ENCODE measurements at regions not wholly inside any gene's neighbourhood (a gene's known extent, or its start where the extent isn't known, plus 50 kb on each side); places are given as distances from the start of the nearest gene placed in this dataset.
"Not testable (repeated sequence)": the region's sequence is repeated elsewhere in the genome, so short reads cannot be mapped to it uniquely, and the experiment has no call there.

DNA sequence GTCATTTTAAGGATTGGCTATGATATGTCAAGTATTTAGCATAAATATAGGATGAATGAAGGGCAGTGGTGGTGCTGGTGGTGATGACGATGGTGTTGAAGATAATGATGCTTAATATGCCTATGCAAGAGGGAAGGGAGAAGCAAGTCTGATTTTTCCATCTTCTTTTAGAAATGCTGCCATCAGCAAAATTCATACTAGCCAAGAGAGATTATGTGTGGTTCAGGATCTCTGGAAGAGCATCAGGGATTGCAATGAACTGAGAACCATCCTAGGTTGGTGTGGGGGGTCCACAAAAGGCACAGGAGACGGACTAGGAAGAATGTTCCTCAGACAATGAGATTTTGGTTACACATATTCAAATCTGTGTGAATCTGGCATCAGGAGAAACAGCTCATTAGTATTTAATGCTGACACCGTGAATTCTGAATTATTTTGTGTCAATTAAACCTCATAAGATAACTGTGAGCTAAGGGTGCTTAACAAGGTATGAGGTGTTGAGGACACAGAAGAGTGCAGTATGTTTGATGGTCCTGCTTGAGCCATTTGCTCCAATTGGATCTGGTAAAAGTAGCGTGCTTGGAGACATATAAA lies 1120.8 kb upstream of the GOT2 start:
- DNase-seq (ENCODE audit: insufficient read length, low spot score): no peak
- no peak for FAIRE-seq

DNA sequence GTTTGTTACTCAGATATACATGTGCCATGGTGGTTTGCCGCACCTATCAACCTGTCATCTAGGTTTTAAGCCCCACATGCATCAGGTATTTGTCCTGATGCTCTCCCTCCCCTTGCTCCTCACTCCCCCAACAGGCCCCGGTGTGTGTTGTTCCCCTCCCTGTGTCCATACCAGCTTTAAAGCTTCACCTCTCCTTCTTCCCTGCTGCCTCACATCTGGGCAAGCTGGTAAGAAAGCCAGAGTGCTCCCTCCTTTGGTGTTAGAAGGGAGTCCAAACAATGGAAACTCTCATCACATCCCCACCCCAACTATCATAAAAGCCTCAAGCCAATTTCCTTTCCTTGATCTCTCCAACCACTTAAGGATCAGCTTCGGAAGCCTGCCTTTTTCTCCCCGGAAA lies 1115.6 kb upstream of the GOT2 start:
- FAIRE-seq (no peak), DNase-seq (ENCODE audit: insufficient read length, low spot score) (no peak)

DNA sequence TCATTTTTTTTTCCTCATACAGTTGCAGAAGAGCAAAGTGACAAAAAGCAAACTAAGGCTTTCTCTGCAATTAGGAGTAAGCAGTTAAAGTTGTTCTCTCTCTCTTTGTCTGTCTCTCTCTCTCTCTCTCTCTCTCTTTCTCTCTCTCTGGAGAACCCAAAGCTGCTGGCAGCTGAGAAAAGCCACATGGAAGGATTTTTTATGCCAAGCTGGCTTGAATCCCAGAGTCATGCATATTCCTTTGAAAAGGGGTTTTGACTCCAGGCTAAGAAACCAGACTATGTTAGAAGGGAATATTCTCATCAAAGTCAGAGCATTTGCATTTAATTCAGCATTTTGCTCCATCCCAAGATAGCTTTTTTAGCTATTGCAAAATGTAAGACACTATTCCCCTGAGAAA lies 1114.2 kb upstream of the GOT2 start:
- DNase-seq (ENCODE audit: insufficient read length, low spot score) (no peak), FAIRE-seq (no peak)

DNA sequence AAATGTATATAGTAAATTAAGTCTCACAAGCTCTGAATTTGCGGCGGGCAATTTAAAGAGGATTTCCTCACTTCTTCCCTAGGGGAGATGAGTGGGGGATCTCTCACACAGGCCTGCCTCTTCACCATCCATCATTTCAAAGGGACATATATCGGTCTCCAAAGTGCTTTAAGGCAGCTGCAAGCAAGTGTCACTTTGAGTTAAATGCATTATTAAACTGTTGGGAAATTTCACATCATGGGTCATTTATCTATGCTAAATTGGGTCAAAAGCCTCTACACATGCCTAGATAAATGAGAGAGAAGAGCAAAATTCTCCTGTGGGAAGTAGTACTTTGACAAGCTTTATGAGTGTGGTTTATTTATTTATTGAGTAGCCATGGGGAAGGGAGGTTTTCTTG lies 1106.1 kb upstream of the GOT2 start:
- no peak for FAIRE-seq
- no peak for DNase-seq (ENCODE audit: insufficient read length, low spot score)

DNA sequence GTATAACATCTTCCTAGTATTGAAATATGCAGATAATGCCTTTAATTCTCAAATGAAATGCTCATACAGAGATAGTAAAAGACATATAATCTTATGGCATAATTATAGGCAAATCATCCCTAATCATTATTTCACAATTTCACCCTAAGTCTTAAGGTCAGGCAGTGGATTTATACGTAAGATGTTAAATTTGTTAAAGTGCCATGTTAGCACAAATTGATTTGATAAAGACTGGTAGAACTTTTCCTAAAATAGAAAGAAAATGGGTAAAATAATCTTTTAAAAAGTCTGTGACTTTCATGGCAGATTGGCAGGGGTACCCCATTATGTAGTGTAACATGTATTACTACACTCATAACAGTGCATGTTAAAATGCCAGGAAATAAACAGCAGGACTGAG lies 1092.7 kb upstream of the GOT2 start:
- DNase-seq (ENCODE audit: insufficient read length, low spot score) (no peak), FAIRE-seq (no peak)

DNA sequence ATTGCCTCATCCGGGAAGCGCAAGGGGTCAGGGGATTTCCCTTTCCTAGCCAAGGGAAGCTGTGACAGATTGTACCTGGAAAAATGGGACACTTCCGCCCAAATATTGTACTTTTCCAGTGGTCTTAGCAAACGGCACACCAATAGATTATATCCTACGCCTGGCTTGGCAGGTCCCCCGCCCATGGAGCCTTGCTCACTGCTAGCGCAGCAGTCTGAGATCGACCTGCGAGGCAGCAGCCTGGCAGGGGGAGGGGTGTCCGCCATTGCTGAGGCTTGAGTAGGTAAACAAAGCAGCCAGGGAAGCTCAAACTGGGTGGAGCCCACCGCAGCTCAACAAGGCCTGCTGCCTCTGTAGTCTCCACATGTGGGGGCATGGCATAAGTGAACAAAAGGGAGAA lies 1075.4 kb upstream of the GOT2 start:
- not testable (repeated sequence) for FAIRE-seq; DNase-seq (ENCODE audit: insufficient read length, low spot score)

DNA sequence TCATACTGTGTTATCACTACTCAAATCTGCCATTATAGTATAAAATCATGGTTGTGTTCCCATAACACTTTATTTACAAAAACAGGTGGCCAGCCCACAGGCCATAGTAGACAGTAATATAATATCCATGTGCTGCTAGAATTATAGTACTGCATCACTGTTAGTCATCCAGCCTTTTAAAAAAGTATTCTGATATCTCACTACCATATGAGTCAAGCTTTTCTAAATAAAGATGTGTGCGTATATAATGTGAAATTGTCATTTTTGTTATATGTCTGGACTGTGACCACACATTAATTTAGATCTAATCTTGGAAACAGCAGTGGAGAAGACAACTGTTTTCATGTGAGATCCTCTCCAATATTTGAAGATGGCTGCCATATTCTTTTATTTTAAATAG lies 1049.1 kb upstream of the GOT2 start:
- no peak for DNase-seq (ENCODE audit: insufficient read length, low spot score)
- FAIRE-seq: no peak

DNA sequence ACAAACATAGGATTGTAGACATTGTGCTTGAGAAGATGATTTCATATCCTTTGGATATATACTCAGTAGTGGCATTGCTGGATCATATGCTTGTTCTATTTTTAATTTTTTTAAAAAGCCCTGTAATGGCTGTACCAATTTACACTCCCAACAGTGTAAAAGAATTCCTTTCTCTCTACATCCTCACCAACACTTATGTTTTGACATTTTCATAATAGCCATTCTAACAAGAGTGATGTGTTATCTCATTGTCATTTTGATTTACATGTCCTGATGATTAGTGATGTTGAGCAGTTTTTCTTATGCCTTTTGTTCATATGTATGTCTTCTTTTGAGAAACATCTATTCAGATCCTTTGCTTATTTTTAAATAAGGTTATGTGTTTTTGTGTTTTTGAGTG lies 1039.2 kb upstream of the GOT2 start:
- FAIRE-seq (no peak), DNase-seq (ENCODE audit: insufficient read length, low spot score) (no peak)

DNA sequence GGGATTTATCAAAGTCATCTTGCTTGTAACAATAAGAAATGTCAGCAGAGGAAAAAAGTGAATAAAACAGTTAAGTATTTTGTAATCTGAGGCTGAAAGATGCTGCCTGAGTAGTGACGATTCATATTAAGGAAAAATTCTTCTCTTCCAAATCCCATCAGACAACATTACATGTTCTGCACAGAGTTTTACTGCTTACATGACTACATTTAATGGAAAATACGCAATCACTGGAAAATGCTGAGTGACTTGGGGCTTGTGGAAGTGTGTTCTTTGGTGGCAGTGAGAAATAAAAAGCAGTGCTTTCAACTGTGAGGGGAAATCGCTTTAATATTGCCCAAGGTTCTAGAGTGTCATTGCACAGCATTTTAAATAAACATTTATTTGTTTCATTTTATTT lies 1025.2 kb upstream of the GOT2 start:
- no peak for DNase-seq (ENCODE audit: insufficient read length, low spot score)
- no peak for FAIRE-seq

DNA sequence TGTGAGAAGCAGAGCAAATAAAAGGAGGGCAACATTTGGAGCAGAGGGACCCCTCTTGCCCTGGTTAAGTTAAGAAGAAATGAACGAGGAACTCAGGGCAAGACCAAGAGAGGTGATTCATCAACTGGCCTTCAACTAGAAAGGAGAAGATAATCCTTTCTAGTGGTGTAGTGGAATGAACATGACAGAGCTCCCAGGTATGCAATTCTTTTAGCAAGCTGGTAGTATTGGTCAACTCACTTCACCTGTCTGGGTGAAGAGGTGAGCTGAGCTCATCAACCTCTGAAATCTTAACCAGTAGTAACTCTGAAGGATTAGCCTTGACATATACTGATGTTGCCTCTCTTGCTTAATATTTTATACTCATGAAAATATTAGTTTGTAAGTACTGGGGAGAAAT lies 1024.7 kb upstream of the GOT2 start:
- no peak for FAIRE-seq

DNA sequence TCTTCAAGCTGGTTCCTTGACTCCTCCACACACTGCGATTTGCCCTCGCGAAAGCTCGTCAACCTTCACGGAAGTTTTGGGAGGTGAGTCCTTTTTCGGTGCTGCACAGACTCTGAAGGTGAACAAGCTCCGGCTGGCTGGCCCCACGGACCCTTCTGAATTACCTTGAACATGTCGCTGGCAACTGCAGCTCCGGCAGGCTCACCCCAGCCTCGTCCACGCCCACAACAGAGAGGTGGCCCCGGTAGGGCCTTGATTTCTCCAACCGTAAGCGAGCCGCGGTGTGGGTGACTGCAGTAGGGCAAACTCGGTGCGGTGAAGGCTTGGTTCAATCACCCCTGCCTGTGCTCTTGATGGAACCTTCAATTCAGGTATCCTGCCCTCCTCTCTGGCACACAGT lies 1020.7 kb upstream of the GOT2 start:
- FAIRE-seq (no peak), DNase-seq (ENCODE audit: insufficient read length, low spot score) (no peak)

More for the DNA sequence above, 1024.7 kb upstream of the GOT2 start:
- DNase-seq (ENCODE audit: insufficient read length, low spot score): no peak

DNA sequence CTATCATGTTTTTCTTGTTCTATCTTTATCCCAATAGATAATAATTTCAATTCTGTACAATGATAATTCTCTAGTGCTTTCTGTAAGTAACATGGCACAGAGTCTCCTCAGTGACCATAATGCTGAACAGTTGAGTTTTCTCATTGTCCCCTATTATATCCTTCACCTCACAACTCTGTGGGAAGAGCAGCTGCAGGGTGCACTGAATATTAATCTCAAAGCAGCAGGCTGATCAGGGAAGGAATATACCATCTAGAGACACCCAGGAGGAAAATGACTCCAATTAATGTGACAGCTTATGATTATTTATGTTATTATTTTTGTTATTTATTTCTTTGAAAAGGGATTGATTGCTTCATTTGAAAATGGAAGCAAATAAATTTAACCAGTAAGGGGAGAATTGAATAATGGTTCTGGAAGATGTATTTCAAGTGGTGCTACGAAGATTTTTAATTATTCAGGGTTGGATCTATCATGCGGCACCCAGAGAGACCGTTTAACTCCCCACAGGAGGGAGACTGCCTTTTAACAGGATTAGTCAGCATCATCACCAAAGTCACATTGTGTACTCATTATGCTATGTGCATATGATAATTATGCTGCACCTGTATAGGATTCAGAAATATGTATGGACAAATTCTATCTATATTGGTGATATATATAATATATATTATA lies 1015.7 kb upstream of the GOT2 start:
- no peak for FAIRE-seq
- DNase-seq (ENCODE audit: insufficient read length, low spot score): no peak

DNA sequence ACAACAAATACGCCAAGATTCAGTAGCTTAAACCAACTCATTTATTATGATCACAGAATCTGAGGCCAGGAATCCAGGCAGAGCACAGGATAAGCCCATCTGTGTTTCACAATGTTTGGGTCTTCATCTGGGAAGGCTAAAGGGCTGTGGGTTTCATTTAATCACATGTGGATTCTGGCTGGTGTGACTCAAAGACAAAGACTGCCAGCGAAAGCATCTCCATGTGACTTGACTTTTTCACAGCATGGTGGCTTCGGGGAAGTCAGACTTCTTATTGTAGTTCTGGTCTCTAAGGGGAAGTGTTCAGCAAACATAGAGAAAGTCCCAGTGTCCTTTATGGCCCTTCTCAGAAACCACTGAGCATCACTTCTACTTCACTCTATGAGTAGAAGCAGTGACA lies 1014.4 kb upstream of the GOT2 start:
- FAIRE-seq: no peak
- DNase-seq (ENCODE audit: insufficient read length, low spot score): no peak

DNA sequence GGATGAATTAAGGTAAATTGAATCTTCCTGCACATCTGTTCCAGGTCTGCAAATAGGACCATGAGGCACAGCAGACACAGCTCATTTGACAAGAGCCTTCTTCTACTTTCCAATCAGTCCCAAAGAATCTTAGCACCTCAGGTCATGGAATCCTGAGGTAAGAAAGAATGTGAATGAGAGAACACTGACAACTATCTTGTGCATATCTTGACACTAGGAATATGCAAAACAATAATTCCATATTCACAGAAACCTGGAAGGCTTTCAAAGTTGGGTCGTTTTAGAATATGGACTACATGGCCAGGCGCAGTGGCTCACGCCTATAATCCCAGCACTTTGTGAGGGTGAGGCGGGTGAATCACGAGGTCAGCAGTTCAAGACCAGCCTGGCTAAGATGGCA lies 1009.4 kb upstream of the GOT2 start:
- FAIRE-seq (no peak), DNase-seq (ENCODE audit: insufficient read length, low spot score) (no peak)

DNA sequence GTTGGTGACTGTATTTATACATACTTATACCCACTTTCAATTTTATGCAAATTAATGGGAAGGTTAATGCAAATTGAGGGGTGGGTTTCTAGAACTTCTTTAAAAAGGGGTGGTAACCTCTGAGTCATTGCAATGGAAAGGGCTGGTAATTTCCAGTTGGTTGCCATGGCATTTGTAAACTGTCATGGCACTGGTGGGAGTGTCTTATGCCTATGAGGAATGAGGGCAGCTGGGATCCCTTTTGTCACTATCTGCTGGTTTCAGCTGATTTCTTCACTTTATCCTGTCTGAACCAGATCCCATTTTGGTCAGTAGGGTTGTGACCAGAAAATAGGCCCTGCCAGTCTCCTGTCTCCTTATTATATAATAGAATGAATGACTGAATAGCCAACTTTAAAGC lies 1006.7 kb upstream of the GOT2 start:
- DNase-seq (ENCODE audit: insufficient read length, low spot score) (no peak), FAIRE-seq (no peak)

DNA sequence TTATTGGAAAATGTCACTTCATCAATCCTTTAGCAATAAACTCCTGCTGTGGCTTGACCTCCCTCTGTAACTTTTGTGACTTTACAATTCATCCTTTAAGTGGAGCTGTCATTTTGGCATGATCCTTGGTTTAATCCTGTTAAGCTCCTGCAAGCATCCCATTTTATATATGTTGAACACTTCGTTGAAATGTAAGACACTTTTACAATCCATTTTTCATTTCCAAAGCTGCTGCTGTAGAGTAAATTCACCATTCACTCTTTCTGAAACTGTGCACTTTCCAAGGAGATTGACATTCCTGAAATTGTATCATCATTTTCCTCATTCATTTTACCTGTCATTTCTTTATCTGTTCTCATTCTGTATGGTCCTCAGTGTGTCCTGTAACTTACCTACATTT lies 1003.2 kb upstream of the GOT2 start:
- DNase-seq (ENCODE audit: insufficient read length, low spot score) (no peak), FAIRE-seq (no peak)

DNA sequence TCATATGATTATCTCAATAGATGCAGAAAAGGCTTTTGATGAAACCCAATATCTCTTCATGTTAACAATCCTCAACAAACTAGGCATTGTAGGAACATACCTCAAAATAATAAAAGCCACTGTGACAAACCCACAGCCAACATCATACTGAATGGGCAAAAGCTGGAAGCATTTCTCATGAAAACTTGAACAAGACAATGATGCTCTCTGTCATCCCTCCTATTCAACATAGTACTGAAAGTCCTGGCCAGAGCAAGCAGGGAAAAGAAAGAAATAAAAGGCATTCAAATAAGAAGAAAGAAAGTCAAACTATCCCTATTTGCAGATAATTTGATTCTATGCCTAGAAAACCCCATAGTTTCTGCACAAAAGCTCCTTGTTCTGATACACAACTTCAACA lies 999.2 kb upstream of the GOT2 start:
- no peak for FAIRE-seq
- no peak for DNase-seq (ENCODE audit: insufficient read length, low spot score)

DNA sequence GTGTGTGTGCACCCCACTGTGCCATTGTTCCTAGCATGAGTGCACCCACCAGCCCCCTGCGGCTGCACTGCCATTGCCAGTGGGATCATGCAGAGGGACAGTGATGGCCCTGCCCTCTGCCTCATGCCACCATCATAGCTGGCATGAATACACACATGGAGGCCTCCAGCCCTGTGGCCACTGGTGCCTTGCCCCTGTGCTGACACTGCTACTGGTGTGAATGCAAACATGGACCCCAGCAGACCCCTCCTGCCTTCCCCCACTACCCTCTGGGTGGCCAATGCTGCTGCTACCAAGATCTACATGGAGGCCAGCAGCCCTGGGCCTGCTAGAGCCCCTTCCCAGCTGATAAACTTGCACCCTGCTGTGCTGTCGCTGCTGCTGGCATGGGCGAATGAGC lies 995.5 kb upstream of the GOT2 start:
- DNase-seq (ENCODE audit: insufficient read length, low spot score) (no peak), FAIRE-seq (no peak)

DNA sequence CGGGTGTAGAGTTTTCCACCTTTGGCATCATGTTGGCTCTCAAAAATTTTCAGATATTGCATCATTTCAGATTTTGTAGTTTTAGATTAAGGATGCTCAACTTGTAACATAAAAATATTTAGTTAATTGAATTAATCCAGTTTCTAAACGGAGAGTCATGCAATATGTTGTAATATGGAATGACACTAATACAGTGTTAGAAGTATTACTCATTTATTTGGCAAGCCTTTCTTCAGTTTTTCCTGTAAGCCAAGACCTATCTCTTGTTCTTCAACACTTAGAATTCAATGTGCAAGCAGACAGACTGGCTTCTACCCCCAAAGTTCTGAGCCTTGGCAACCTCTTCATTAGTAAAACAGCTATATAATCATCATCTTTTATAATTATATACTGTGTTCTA lies 985.0 kb upstream of the GOT2 start:
- FAIRE-seq (no peak), DNase-seq (ENCODE audit: insufficient read length, low spot score) (no peak)

DNA sequence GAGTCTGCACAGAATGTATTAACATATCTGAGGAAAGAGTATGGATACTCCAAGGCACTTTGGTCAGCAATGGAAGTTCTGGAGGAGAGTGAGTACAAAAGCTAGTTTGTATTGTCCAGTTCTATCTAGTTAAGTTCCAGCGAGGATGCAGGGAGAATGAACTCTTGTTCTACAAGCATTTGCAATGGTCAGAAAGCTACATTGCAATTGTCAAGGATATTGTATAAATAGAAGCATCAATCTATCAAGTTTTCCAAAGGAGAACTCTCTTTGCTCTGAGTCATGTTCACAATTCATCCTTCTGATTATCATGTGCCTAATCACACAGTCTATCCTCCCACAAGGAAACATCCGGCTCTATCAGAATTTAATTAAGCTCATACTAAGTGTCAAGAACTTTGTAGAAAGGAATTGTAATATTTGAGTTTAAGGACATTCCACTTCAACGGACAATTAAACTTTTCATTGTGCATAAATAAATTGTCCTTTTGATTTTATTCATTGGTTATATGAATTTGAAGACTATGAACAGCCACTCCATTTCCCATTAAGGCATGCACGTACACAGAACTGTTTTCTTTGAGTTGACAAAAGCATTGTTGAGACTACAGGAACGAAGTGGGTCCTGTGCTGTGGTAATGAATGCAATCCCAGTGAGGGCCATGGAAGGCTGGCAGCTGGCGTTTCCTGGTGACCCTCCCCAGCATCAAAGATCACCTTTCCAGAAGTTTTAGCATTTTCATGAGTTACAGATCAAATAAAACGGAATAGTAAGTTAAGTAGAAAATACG lies 973.5 kb upstream of the GOT2 start:
- no peak for DNase-seq (ENCODE audit: insufficient read length, low spot score)
- no peak for FAIRE-seq

DNA sequence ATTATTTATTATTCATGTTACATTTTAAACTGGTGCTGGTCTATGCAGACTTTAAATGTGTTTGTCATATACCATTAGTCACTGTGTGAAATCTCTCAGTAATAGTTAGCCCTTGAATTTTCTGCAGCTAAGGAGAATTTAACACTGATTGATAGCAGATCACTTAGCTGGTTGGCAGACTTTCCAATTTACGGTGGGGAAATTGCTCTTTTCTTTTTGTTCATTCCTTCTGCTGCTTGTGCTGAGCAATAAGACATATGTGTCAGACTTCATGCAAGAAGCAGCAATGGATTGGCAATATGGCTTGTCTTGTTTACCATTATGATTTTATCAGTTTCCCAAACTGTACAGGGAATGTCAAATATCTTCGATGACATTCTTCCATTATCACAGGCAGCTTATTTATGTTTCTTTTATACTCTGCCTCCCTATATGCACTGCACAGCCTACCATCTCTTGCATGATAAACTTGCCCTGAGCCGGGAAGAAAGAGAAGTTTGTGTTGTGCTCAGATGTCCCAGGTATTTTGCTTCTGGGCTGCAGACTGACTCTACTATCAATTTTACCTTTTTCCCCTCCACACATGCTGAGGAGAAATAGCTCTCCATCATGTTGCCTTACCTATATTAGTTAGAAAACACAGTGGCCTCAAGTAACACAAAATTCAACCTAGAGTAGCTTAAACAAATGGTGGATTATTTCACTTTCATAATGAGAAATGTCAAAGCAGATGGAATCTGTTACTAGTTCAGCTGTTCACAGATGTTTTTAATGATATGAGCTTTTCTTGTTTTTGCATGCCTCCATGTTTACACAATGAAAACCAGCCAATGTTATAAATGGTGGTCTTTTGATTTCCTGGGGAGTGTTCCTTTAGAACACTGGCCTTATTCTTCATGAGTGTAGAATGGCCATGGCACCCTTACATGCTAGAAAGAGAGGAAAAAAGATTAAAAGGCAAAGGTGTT lies 968.1 kb upstream of the GOT2 start:
- FAIRE-seq (no peak), DNase-seq (ENCODE audit: insufficient read length, low spot score) (no peak)
